22Rv1 (cell line): ENCODE measurements at regions not wholly inside any gene's neighbourhood (a gene's known extent, or its start where the extent isn't known, plus 50 kb on each side); places are given as distances from the start of the nearest gene placed in this dataset.

Source experiments
- H3K27ac ChIP-seq: fragments of 450-650 bp; 2 replicates; pipeline ENCODE4 v1.5.1; 2017
- CTCF ChIP-seq: fragments of 450-650 bp; IDR thresholded peaks from 2 replicates; pipeline ENCODE4 v1.5.1; 2017; ENCODE audit warnings: mild to moderate bottlenecking
- ZFX ChIP-seq: fragments of 450-650 bp; IDR thresholded peaks from 2 replicates; pipeline ENCODE4 v1.6.1; 2017; ENCODE audit warnings: antibody characterized with exemption, borderline replicate concordance

GRCh38 chr4:149161247-149161646 is 654.4 kb downstream of the IQCM start:
- no peak for TF ChIP-seq ZFX
- H3K27ac ChIP-seq = no peak overlapping the region

GRCh38 chr4:149160370-149160769 is 655.3 kb downstream of the IQCM start:
- H3K27ac ChIP-seq = no peak overlapping the region
- no peak for TF ChIP-seq CTCF
- TF ChIP-seq ZFX = no peak

- TF ChIP-seq CTCF (no peak), ZFX (no peak)
- no peak overlapping the region for H3K27ac ChIP-seq
Observed at GRCh38 chr4:149158817-149159216, 656.8 kb downstream of the IQCM start.

- no peak overlapping the region for H3K27ac ChIP-seq
- no peak for TF ChIP-seq ZFX
- TF ChIP-seq CTCF = no peak
Observed at GRCh38 chr4:149145803-149146202, 669.8 kb downstream of the IQCM start.

- no peak for TF ChIP-seq CTCF
- TF ChIP-seq ZFX = no peak
- H3K27ac ChIP-seq = no peak overlapping the region
Observed at GRCh38 chr4:149144060-149144459, 671.6 kb downstream of the IQCM start.

- H3K27ac ChIP-seq = no peak overlapping the region
- TF ChIP-seq ZFX = no peak
Observed at GRCh38 chr4:149141391-149141790, 674.3 kb downstream of the IQCM start.

GRCh38 chr4:149140841-149141240 is 674.8 kb downstream of the IQCM start:
- no peak overlapping the region for H3K27ac ChIP-seq
- TF ChIP-seq CTCF = no peak
- TF ChIP-seq ZFX = no peak

- H3K27ac ChIP-seq = no peak overlapping the region
- TF ChIP-seq CTCF = no peak
- TF ChIP-seq ZFX = no peak
Observed at GRCh38 chr4:149136951-149137620, 678.6 kb downstream of the IQCM start.
